ENCODE measurements at regions not wholly inside any gene's neighbourhood (a gene's known extent, or its start where the extent isn't known, plus 50 kb on each side); places are given as distances from the start of the nearest gene placed in this dataset.

DNA sequence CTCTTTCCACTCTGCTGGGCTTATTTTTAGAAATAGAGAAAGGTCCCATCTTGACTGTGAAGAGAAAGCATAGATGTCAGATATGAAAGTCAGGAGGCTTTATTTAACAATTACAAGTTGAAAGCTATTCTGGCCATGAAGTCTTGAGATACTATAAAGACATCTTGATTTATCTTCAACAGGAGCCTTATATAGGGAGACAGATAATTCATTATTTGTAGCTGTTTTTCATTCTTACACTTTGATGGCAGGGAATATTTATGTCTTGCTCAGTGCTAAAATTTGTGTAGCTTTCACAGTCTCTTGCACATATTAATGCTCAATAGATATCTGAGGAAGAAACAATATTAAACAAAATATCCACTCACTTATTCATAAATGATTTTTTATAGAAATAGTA, 248.8 kb downstream of the C3orf38 start (continued):
- TF ChIP-seq, protein P1, sequence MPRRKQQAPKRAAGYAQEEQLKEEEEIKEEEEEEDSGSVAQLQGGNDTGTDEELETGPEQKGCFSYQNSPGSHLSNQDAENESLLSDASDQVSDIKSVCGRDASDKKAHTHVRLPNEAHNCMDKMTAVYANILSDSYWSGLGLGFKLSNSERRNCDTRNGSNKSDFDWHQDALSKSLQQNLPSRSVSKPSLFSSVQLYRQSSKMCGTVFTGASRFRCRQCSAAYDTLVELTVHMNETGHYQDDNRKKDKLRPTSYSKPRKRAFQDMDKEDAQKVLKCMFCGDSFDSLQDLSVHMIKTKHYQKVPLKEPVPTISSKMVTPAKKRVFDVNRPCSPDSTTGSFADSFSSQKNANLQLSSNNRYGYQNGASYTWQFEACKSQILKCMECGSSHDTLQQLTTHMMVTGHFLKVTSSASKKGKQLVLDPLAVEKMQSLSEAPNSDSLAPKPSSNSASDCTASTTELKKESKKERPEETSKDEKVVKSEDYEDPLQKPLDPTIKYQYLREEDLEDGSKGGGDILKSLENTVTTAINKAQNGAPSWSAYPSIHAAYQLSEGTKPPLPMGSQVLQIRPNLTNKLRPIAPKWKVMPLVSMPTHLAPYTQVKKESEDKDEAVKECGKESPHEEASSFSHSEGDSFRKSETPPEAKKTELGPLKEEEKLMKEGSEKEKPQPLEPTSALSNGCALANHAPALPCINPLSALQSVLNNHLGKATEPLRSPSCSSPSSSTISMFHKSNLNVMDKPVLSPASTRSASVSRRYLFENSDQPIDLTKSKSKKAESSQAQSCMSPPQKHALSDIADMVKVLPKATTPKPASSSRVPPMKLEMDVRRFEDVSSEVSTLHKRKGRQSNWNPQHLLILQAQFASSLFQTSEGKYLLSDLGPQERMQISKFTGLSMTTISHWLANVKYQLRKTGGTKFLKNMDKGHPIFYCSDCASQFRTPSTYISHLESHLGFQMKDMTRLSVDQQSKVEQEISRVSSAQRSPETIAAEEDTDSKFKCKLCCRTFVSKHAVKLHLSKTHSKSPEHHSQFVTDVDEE (CRISPR knock-in tag; IDR thresholded peaks at IDR 0.05): no peak

- ATAC-seq: no peak
- TF ChIP-seq CSRNP3 (CRISPR knock-in tag; IDR thresholded peaks at IDR 0.05) (no peak), ISL1 (CRISPR knock-in tag; IDR thresholded peaks at IDR 0.05) (no peak), GLIS3 (CRISPR knock-in tag; IDR thresholded peaks at IDR 0.05) (no peak), RARB (CRISPR knock-in tag; IDR thresholded peaks at IDR 0.05) (no peak), ZC3H10 (CRISPR knock-in tag; IDR thresholded peaks at IDR 0.05) (no peak), ZNF565 (CRISPR knock-in tag; conservative IDR thresholded peaks at IDR 0.05; ENCODE audit: low read depth) (no peak), ZFP30 (CRISPR knock-in tag; IDR thresholded peaks at IDR 0.05) (no peak), SNAI2 (CRISPR knock-in tag; IDR thresholded peaks at IDR 0.05) (no peak), ZNF70 (CRISPR knock-in tag; IDR thresholded peaks at IDR 0.05) (no peak), ARNTL (CRISPR knock-in tag; IDR thresholded peaks at IDR 0.05; ENCODE audit: borderline replicate concordance, low read depth) (no peak), BACH2 (CRISPR knock-in tag; IDR thresholded peaks at IDR 0.05; ENCODE audit: borderline replicate concordance) (no peak), ZNF8 (CRISPR knock-in tag; IDR thresholded peaks at IDR 0.05) (no peak), TCF4 (CRISPR knock-in tag; IDR thresholded peaks at IDR 0.05; ENCODE audit: borderline replicate concordance) (no peak)
- TF ChIP-seq, protein P2, sequence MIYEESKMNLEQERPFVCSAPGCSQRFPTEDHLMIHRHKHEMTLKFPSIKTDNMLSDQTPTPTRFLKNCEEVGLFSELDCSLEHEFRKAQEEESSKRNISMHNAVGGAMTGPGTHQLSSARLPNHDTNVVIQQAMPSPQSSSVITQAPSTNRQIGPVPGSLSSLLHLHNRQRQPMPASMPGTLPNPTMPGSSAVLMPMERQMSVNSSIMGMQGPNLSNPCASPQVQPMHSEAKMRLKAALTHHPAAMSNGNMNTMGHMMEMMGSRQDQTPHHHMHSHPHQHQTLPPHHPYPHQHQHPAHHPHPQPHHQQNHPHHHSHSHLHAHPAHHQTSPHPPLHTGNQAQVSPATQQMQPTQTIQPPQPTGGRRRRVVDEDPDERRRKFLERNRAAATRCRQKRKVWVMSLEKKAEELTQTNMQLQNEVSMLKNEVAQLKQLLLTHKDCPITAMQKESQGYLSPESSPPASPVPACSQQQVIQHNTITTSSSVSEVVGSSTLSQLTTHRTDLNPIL (CRISPR knock-in tag; IDR thresholded peaks at IDR 0.05; ENCODE audit: low read depth): no peak
- TF ChIP-seq, protein P3, sequence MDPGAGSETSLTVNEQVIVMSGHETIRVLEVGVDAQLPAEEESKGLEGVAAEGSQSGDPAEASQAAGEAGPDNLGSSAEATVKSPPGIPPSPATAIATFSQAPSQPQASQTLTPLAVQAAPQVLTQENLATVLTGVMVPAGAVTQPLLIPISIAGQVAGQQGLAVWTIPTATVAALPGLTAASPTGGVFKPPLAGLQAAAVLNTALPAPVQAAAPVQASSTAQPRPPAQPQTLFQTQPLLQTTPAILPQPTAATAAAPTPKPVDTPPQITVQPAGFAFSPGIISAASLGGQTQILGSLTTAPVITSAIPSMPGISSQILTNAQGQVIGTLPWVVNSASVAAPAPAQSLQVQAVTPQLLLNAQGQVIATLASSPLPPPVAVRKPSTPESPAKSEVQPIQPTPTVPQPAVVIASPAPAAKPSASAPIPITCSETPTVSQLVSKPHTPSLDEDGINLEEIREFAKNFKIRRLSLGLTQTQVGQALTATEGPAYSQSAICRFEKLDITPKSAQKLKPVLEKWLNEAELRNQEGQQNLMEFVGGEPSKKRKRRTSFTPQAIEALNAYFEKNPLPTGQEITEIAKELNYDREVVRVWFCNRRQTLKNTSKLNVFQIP (CRISPR knock-in tag; IDR thresholded peaks at IDR 0.05; ENCODE audit: borderline replicate concordance, low read depth): no peak
- TF ChIP-seq, protein P1 (CRISPR knock-in tag; IDR thresholded peaks at IDR 0.05): no peak
These were observed 253.6 kb downstream of the C3orf38 start for GRCh38 chr3:88403319-88403718.

- ATAC-seq: no peak
- no peak for TF ChIP-seq RARB (CRISPR knock-in tag; IDR thresholded peaks at IDR 0.05)
- TF ChIP-seq TCF4 (CRISPR knock-in tag; IDR thresholded peaks at IDR 0.05; ENCODE audit: borderline replicate concordance): no peak
- TF ChIP-seq ZNF8 (CRISPR knock-in tag; IDR thresholded peaks at IDR 0.05): no peak
- no peak for TF ChIP-seq ARNTL (CRISPR knock-in tag; IDR thresholded peaks at IDR 0.05; ENCODE audit: borderline replicate concordance, low read depth)
- no peak for TF ChIP-seq SNAI2 (CRISPR knock-in tag; IDR thresholded peaks at IDR 0.05)
- TF ChIP-seq CSDC2 (CRISPR knock-in tag; IDR thresholded peaks at IDR 0.05): no peak
- TF ChIP-seq ZC3H10 (CRISPR knock-in tag; IDR thresholded peaks at IDR 0.05): no peak
- no peak for TF ChIP-seq ZNF70 (CRISPR knock-in tag; IDR thresholded peaks at IDR 0.05)
- TF ChIP-seq, protein P2 (CRISPR knock-in tag; IDR thresholded peaks at IDR 0.05; ENCODE audit: low read depth): no peak
- no peak for TF ChIP-seq BACH2 (CRISPR knock-in tag; IDR thresholded peaks at IDR 0.05; ENCODE audit: borderline replicate concordance)
- TF ChIP-seq ESRRG (CRISPR knock-in tag; IDR thresholded peaks at IDR 0.05): no peak
- no peak for TF ChIP-seq PPARA (CRISPR knock-in tag; IDR thresholded peaks at IDR 0.05; ENCODE audit: borderline replicate concordance)
- no peak for TF ChIP-seq CSRNP3 (CRISPR knock-in tag; IDR thresholded peaks at IDR 0.05)
- no peak for TF ChIP-seq ISL1 (CRISPR knock-in tag; IDR thresholded peaks at IDR 0.05)
- no peak for TF ChIP-seq GLIS3 (CRISPR knock-in tag; IDR thresholded peaks at IDR 0.05)
- TF ChIP-seq, protein P3 (CRISPR knock-in tag; IDR thresholded peaks at IDR 0.05; ENCODE audit: borderline replicate concordance, low read depth): no peak
- TF ChIP-seq ZFP3 (CRISPR knock-in tag; IDR thresholded peaks at IDR 0.05): no peak
These were observed 258.3 kb downstream of the C3orf38 start for GRCh38 chr3:88408097-88408496.

All from SK-N-SH treated with all-trans-retinoic acid at 6 μM for 48 hours (cell line).